ENCODE measurements at regions not wholly inside any gene's neighbourhood (a gene's known extent, or its start where the extent isn't known, plus 50 kb on each side); places are given as distances from the start of the nearest gene placed in this dataset.

DNA sequence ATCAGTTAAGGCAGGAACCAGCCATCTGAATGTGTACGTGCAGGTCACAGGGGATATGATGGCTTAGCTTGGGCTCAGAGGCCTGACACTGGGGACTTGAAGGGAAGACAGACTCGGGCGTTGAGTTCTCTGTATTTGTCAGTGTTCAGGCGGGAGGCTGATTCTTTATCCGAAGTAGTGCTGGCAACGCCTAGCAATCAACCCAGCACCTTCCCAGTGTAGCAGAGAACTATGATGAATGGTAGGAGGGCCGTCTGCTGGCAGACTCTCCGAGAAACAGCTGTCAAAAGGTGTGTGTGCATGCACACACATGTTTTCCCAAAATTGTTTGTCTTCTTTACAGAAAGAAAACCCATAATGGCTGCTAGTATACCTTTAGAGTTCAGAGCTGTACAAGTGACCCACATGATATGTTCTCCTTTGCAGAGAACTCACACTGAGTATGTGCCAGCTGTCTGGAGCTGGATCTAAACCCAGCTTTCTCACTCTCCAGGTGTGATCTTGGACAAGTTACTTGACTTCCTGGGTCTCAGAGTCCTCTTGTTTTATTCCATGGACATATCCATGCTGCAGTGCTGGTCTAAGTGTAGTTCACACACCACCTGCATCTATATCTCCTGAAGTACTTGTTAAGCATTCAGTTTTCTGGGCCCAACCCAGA, 74.5 kb upstream of the LARS2 start:
- Histone ChIP-seq H3K36me3 (ENCODE audit: control insufficient read depth, insufficient read depth, low read length) (no peaks in the 10 kb centered on the region), H3K4me1 (ENCODE audit: control insufficient read depth, insufficient read depth, low read length) (peaks cover 47% of the 10 kb centered on the region), H3K4me3 (ENCODE audit: low read depth, low read length) (no peak overlapping the region), H3K27me3 (ENCODE audit: control insufficient read depth, insufficient read depth, low read length) (no peaks in the 10 kb centered on the region), H3K9me3 (ENCODE audit: control insufficient read depth, insufficient read depth, low read depth, low read length) (no peaks in the 10 kb centered on the region), H3K9ac (ENCODE audit: low read length) (no peak overlapping the region), H3K27ac (ENCODE audit: low read depth, low read length) (peak overlapping the region; percentile 29; the same call in 1 of the 2 replicates)

DNA sequence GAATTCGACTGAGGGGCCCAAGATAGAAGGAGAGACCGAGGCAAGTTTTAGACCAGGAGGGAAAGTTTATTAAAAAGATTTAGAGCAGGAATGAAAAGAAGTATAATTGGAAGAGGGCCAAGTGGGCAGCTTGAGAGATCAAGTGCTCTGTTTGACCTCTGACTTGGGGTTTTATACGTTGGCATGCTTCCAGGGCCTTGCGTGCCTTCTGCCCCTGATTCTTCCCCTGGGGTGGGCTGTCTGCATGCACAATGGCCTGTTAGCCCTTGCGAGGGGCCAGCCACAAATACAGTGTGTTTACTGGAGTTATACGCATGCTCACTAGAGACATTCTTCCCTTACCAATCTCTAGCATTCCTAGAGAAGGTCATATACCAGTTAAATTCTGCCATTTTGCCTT, 70.7 kb upstream of the LARS2 start:
- Histone ChIP-seq H3K36me3 (ENCODE audit: control insufficient read depth, insufficient read depth, low read length) (no peaks in the 10 kb centered on the region), H3K27me3 (ENCODE audit: control insufficient read depth, insufficient read depth, low read length) (no peaks in the 10 kb centered on the region), H3K9ac (ENCODE audit: low read length) (no peak overlapping the region), H3K27ac (ENCODE audit: low read depth, low read length) (no peak overlapping the region), H3K4me3 (ENCODE audit: low read depth, low read length) (no peak overlapping the region), H3K9me3 (ENCODE audit: control insufficient read depth, insufficient read depth, low read depth, low read length) (no peaks in the 10 kb centered on the region), H3K4me1 (ENCODE audit: control insufficient read depth, insufficient read depth, low read length) (peaks cover 42% of the 10 kb centered on the region)

DNA sequence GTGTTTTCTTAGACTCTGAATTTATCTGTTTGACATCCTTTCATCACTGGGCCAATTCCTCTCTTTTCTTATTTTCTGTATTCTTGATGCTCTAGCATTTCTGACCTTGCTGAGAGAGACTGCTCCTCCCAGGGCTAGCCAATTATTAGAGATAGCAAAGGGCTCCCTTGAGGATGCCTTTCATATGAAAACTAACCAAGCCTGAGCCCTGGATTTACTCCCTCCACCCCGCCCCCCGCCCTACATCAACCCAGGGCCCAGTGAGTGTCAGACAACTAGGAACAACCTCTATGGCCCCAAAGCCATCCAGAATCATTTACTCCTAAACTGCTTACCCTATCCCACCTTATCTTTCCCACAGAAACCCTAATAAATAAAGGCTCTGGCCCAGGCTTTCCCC, 69.7 kb upstream of the LARS2 start:
- Histone ChIP-seq H3K27ac (ENCODE audit: low read depth, low read length) (no peak overlapping the region), H3K4me1 (ENCODE audit: control insufficient read depth, insufficient read depth, low read length) (peaks cover 33% of the 10 kb centered on the region), H3K27me3 (ENCODE audit: control insufficient read depth, insufficient read depth, low read length) (no peaks in the 10 kb centered on the region), H3K4me3 (ENCODE audit: low read depth, low read length) (no peak overlapping the region), H3K36me3 (ENCODE audit: control insufficient read depth, insufficient read depth, low read length) (no peaks in the 10 kb centered on the region), H3K9ac (ENCODE audit: low read length) (no peak overlapping the region), H3K9me3 (ENCODE audit: control insufficient read depth, insufficient read depth, low read depth, low read length) (no peaks in the 10 kb centered on the region)

DNA sequence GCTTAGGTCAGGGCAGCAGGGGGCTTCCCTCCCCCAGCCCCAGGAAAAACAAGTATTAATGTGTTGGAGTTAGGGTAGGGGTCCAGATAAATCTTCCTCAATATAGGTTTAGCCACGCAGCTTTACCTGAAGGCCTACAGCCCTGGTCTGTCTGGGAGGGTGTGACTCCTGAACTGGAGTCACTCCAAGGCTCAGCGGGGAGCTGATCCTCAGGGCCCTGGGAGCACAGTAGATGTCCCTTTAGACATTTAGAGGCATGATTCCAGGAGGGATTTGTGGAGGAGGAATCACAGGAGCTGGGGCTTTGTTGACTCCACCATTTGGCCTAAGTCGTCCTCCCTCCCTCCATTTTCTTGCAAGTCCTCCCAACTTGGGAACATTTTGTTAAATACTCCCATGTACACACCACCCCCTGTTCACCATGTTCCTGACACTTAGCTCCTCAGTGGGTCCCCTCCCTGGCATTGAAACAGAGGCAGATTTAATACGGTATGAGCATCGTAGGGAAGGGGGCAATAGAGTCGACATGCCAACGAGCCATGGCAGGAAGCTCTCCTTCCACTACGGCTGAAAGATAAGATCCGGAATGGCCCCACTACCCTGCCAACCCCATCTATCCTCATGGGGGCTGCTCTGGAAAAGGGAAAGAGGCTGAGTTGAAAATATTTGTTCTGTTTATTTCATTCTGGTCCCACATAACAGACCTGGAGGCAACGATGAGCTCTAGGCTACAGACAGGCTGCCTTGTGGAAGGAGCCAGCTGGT, 69.0 kb upstream of the LARS2 start:
- no peak overlapping the region for H3K9ac ChIP-seq (ENCODE audit: low read length)
- H3K4me3 ChIP-seq (ENCODE audit: low read depth, low read length) = no peak overlapping the region
- H3K4me1 ChIP-seq (ENCODE audit: control insufficient read depth, insufficient read depth, low read length) = peaks cover 25% of the 10 kb centered on the region
- no peaks in the 10 kb centered on the region for H3K36me3 ChIP-seq (ENCODE audit: control insufficient read depth, insufficient read depth, low read length)
- no peak overlapping the region for H3K27ac ChIP-seq (ENCODE audit: low read depth, low read length)
- H3K27me3 ChIP-seq (ENCODE audit: control insufficient read depth, insufficient read depth, low read length) = no peaks in the 10 kb centered on the region
- no peaks in the 10 kb centered on the region for H3K9me3 ChIP-seq (ENCODE audit: control insufficient read depth, insufficient read depth, low read depth, low read length)

DNA sequence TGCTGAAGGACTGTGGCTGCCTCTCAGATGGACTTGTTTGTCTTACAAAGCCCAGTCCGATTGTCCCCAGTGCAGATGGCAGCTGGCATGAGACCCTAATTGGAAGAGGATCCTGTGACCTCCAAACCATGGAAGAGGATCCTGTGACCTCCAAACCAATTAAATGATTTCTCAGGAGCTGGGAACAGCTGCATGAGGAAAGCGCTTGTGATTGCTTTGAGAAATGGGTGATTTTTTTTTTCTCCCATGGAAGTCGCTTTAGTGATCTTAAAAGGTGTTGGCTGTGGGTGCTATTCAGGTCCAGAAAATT, 68.4 kb upstream of the LARS2 start:
- H3K9me3 ChIP-seq (ENCODE audit: control insufficient read depth, insufficient read depth, low read depth, low read length) = no peaks in the 10 kb centered on the region
- H3K4me3 ChIP-seq (ENCODE audit: low read depth, low read length) = no peak overlapping the region
- H3K9ac ChIP-seq (ENCODE audit: low read length) = no peak overlapping the region
- H3K4me1 ChIP-seq (ENCODE audit: control insufficient read depth, insufficient read depth, low read length) = peaks cover 24% of the 10 kb centered on the region
- H3K27ac ChIP-seq (ENCODE audit: low read depth, low read length) = no peak overlapping the region
- no peaks in the 10 kb centered on the region for H3K27me3 ChIP-seq (ENCODE audit: control insufficient read depth, insufficient read depth, low read length)
- no peaks in the 10 kb centered on the region for H3K36me3 ChIP-seq (ENCODE audit: control insufficient read depth, insufficient read depth, low read length)

DNA sequence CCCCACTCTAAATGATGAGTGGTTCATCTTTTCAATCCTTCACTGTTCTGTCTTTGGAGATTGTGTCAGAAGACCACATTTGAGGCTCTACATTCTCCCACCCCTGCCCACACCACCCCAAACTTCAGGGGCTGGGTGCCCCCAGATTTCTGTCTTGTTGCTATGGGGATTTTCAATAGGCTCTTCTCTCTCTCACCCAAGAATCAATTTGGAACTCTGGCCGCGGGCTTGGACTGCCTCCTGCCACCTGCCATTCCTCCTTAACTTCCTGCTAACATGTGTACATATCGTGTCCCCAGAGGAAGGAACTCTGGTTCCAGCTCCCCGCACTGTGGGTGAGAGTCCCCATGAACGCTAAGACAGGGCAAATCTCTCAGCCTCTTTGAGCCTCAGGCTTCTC, 67.4 kb upstream of the LARS2 start:
- no peaks in the 10 kb centered on the region for H3K36me3 ChIP-seq (ENCODE audit: control insufficient read depth, insufficient read depth, low read length)
- H3K27ac ChIP-seq (ENCODE audit: low read depth, low read length) = no peak overlapping the region
- no peaks in the 10 kb centered on the region for H3K9me3 ChIP-seq (ENCODE audit: control insufficient read depth, insufficient read depth, low read depth, low read length)
- H3K4me3 ChIP-seq (ENCODE audit: low read depth, low read length) = no peak overlapping the region
- H3K27me3 ChIP-seq (ENCODE audit: control insufficient read depth, insufficient read depth, low read length) = no peaks in the 10 kb centered on the region
- no peak overlapping the region for H3K9ac ChIP-seq (ENCODE audit: low read length)
- H3K4me1 ChIP-seq (ENCODE audit: control insufficient read depth, insufficient read depth, low read length) = peaks cover 24% of the 10 kb centered on the region

DNA sequence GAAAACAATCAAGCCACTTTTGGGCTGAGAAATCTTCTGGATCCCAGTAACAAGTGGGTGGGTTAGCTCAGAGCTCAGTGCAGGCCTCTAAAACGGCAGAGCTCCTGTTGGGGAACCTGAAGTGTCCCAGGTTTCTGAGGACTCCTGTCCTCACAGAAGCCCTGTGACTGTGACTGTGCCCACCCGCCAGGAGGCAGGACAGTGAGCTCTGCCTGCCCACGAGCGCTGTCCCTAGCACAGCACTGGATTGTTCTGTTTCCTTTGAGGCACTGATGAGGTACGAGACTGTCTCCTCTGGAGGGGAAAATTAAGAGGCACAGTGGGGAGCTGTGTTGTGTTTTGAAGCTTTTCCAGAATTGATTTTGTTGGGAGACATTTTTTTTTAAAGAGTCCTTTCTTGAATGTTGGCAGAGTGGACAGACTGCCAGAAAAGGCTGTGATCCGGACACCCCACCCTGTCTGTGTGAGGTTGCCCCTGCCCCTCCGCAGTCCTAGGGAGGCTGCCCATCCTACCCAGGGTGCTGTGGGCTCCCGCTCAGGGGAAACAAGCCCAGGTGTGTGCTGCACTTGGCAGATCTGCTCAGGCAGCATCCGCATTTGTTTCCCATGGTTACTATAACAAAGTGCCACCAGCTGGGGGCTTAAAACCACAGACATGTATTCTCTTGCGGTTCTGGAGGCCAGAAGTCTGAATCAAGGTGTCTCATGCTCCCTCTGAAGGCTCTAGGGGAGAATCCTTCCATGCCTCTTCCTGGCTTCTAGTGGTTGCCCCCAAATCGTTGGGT, 66.6 kb upstream of the LARS2 start:
- H3K27ac ChIP-seq (ENCODE audit: low read depth, low read length) = no peak overlapping the region
- H3K9me3 ChIP-seq (ENCODE audit: control insufficient read depth, insufficient read depth, low read depth, low read length) = no peaks in the 10 kb centered on the region
- peaks cover 24% of the 10 kb centered on the region for H3K4me1 ChIP-seq (ENCODE audit: control insufficient read depth, insufficient read depth, low read length)
- no peaks in the 10 kb centered on the region for H3K36me3 ChIP-seq (ENCODE audit: control insufficient read depth, insufficient read depth, low read length)
- H3K27me3 ChIP-seq (ENCODE audit: control insufficient read depth, insufficient read depth, low read length) = no peaks in the 10 kb centered on the region
- H3K4me3 ChIP-seq (ENCODE audit: low read depth, low read length) = no peak overlapping the region
- H3K9ac ChIP-seq (ENCODE audit: low read length) = no peak overlapping the region

DNA sequence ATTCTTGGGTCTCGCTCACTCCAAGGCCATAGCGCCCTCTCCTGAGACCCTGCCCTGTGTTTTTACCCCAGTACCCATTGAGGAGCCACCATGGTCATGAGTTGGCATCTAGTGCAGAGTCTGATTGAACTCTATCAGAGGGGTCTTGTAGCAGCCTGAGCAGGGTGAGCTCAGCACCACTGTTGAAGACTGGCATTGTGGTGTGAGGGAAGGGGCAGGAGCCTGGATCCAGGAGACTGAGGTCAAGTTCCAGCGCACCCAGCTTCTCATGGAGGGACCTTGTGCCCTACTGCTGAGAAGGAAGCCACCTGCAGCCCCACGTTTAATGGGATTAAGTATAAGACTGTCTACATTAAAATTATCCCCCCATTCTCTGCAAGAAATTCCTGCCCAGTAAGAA, 65.8 kb upstream of the LARS2 start:
- H3K9me3 ChIP-seq (ENCODE audit: control insufficient read depth, insufficient read depth, low read depth, low read length) = no peaks in the 10 kb centered on the region
- H3K4me3 ChIP-seq (ENCODE audit: low read depth, low read length) = no peak overlapping the region
- no peaks in the 10 kb centered on the region for H3K36me3 ChIP-seq (ENCODE audit: control insufficient read depth, insufficient read depth, low read length)
- no peaks in the 10 kb centered on the region for H3K27me3 ChIP-seq (ENCODE audit: control insufficient read depth, insufficient read depth, low read length)
- H3K27ac ChIP-seq (ENCODE audit: low read depth, low read length) = no peak overlapping the region
- no peak overlapping the region for H3K9ac ChIP-seq (ENCODE audit: low read length)
- H3K4me1 ChIP-seq (ENCODE audit: control insufficient read depth, insufficient read depth, low read length) = peaks cover 22% of the 10 kb centered on the region

DNA sequence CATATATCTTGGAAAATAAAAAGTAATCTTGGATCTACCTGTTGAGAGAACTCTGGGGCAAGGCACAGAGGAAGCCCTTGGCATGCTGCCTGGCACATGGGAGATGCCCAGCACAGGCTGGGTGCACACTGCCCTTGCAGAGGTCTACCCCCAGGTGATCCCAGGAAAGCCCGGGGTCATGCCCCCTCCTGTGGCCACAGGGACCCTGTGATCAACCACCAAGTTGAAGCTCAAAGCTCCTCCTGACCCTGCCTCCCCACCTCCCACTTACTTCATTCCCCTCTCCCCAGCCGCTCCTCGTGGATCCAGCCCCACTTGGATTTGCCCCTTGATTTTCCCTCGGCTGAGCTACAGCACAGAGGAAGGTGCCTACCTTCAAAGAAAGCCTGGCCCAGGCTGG, 62.7 kb upstream of the LARS2 start:
- Histone ChIP-seq H3K27me3 (ENCODE audit: control insufficient read depth, insufficient read depth, low read length) (0 out of 2 replicates have a peak, but pooled peaks cover 2% of the 10 kb centered on the region), H3K9me3 (ENCODE audit: control insufficient read depth, insufficient read depth, low read depth, low read length) (no peaks in the 10 kb centered on the region), H3K36me3 (ENCODE audit: control insufficient read depth, insufficient read depth, low read length) (no peaks in the 10 kb centered on the region), H3K4me3 (ENCODE audit: low read depth, low read length) (no peak overlapping the region), H3K9ac (ENCODE audit: low read length) (no peak overlapping the region), H3K27ac (ENCODE audit: low read depth, low read length) (no peak overlapping the region), H3K4me1 (ENCODE audit: control insufficient read depth, insufficient read depth, low read length) (peaks cover 6% of the 10 kb centered on the region; the same call in 1 of the 2 replicates)

DNA sequence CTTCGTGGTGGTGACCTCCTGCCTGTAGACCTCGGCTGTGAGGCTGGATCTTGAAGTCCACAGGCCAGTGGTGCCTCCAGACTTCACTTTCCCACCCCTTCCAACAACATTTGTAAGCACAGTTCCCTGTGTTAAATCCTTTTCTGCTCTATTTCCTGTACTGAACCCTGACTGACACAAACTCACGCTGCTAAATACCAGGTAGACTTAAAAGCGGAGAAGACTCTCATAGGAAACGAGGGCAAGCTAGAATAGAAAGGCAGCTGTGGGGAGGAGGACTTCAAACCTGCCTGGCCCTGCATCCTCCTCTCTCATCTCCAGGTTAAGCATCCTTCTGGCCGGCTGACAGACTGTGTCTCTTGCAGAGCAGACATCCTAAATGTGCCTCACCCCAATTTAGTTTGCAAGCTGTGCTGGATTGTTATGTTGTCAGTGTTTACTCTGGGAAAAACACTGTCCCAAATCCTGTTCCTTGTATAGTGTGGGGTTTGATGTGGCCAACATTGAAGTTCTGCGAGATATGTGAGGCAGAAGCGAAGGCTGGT, 58.5 kb upstream of the LARS2 start:
- Histone ChIP-seq H3K27ac (ENCODE audit: low read depth, low read length) (no peak overlapping the region), H3K36me3 (ENCODE audit: control insufficient read depth, insufficient read depth, low read length) (no peaks in the 10 kb centered on the region), H3K4me1 (ENCODE audit: control insufficient read depth, insufficient read depth, low read length) (no peaks in the 10 kb centered on the region), H3K4me3 (ENCODE audit: low read depth, low read length) (no peak overlapping the region), H3K27me3 (ENCODE audit: control insufficient read depth, insufficient read depth, low read length) (0 out of 2 replicates have a peak, but pooled peaks cover 2% of the 10 kb centered on the region), H3K9me3 (ENCODE audit: control insufficient read depth, insufficient read depth, low read depth, low read length) (no peaks in the 10 kb centered on the region), H3K9ac (ENCODE audit: low read length) (no peak overlapping the region)

Data from HUES6 (cell line).